Stimulated activated naive CD8-positive, alpha-beta T cell treated with anti-CD3 and anti-CD28 coated beads, Interleukin-15, amount 100 ng/mL, for 72 hours (primary cell): ENCODE measurements at regions not wholly inside any gene's neighbourhood (a gene's known extent, or its start where the extent isn't known, plus 50 kb on each side); places are given as distances from the start of the nearest gene placed in this dataset.

Experiments
- ATAC-seq: fragments of 150-1000 bp; cut with Tn5 transposase; 2 replicates; pipeline ENCODE4 v1.10.0; 2021; ENCODE audit warnings: mild to moderate bottlenecking, moderate library complexity
- DNase-seq, 2 donors: peaks; one replicate each; pipeline ENCODE4 v3.0.0; 2021 to 2022
- H3K27ac Mint-ChIP-seq, 2 donors: one replicate each; pipeline ENCODE4 v1.8.0; 2022; ENCODE audit warnings: mild to moderate bottlenecking in 2 of 2, mixed read lengths in 2 of 2, moderate library complexity in 2 of 2
- H3K27me3 Mint-ChIP-seq: one replicate; pipeline ENCODE4 v1.8.0; 2022; ENCODE audit warnings: mixed read lengths
- H3K4me1 Mint-ChIP-seq: one replicate; pipeline ENCODE4 v1.8.0; 2022; ENCODE audit warnings: mild to moderate bottlenecking, mixed read lengths
- H3K4me3 Mint-ChIP-seq, 2 donors: one replicate each; pipeline ENCODE4 v1.8.0; 2022; ENCODE audit warnings: mild to moderate bottlenecking in 2 of 2, mixed read lengths in 2 of 2, moderate library complexity in 1 of 2
- H3K9me3 Mint-ChIP-seq, 2 donors: one replicate each; pipeline ENCODE4 v1.8.0; 2022; ENCODE audit warnings: mixed read lengths in 2 of 2

DNA sequence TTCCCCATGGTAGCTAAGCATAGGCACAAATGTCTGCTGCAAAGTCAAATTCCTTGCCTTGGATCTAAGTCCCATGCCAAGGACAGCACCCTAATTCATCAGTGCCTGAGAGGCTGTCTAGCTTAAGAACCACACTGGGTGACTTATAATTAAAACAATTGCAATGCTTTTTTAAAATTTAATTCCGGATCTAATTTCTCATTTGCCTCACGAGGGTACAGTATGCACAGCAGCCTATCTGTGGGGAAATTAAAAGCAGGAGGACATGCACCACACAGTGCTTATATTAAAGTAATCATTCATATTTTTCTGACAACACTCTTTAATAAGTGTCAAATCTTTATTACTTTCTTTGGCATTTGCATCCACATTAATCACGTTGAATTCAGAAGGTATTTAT lies 378.8 kb downstream of the GPAM start:
- ATAC-seq, result no peak

DNA sequence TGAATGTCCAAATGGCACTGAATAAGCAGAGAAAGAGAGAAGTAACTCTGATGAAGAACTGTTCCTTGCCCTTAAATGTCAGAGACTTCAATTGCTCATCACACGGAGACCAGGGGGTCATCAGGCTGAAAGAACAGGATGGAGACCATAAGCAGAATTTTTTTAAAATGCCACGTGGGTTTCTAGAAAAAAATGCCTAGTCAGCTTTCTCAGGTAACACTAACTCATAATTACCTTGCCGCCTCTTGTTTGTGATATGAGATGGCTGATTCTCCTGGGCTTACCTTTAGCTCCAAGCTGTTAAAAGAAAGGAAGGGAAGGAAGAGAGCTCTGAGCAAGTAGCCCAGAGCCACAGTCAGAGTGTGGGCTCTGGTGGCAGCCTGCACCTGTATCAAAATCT lies 372.0 kb downstream of the GPAM start:
- no peak overlapping the region for H3K4me3 Mint-ChIP-seq
- ATAC-seq (no peak), DNase-seq (no peak)
- H3K9me3 Mint-ChIP-seq, result peaks cover 0 to 6% of the 10 kb centered on the region in 2 donors
- no peak overlapping the region for H3K27ac Mint-ChIP-seq
- no peaks in the 10 kb centered on the region for H3K27me3 Mint-ChIP-seq
- no peaks in the 10 kb centered on the region for H3K4me1 Mint-ChIP-seq

More for the DNA sequence above, 378.8 kb downstream of the GPAM start:
- Mint-ChIP-seq H3K27ac (no peak overlapping the region), H3K27me3 (peaks cover 6% of the 10 kb centered on the region), H3K4me3 (no peak overlapping the region), H3K9me3 (peaks cover 0 to 5% of the 10 kb centered on the region in 2 donors), H3K4me1 (no peaks in the 10 kb centered on the region)
- DNase-seq, result no peak

DNA sequence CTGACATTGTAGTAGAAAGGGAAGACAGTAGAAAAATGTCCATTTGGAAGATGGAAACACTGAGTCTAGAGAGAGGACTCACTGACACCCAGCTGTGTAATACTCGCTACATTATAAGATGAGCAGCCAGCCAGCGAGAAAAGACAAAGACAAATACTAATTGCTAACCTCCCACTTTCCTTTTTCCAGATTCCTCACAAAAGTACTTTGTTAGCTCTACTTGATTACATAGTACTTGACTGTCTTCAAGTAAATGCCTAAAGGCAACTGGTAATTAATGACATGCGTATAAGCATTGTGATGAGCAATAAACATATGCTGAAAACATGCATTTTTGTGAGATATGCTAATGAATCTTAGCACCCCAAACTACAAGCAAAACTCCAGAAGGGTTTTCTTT lies 363.1 kb downstream of the GPAM start:
- DNase-seq (no peak), ATAC-seq (no peak)
- Mint-ChIP-seq H3K27me3 (no peaks in the 10 kb centered on the region), H3K9me3 (no peaks in the 10 kb centered on the region), H3K4me1 (no peaks in the 10 kb centered on the region), H3K27ac (no peak overlapping the region), H3K4me3 (no peak overlapping the region)

DNA sequence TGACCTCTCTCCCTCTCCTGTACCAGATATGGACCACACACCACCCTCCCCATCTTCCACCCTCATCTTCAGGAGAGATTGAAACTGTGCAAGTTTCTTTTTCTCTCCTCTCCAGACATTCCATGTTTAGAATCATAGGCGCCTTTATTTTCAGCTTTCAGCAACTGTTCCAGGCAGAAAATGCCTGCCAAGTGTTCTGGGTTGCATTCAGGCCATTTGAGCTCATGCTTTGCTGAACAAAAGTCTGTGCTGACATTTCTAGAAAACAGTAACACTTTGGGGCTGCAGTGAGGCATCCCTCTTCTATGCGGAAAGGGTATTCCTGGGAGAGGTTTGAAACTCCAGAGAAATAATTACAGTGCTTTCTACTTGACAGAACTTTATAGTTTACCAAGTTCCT lies 361.7 kb downstream of the GPAM start:
- peaks cover 7% of the 10 kb centered on the region for H3K27me3 Mint-ChIP-seq
- H3K4me1 Mint-ChIP-seq, result no peaks in the 10 kb centered on the region
- no peak for ATAC-seq
- H3K27ac Mint-ChIP-seq, result no peak overlapping the region
- H3K9me3 Mint-ChIP-seq, result no peaks in the 10 kb centered on the region
- DNase-seq, result no peak
- no peak overlapping the region for H3K4me3 Mint-ChIP-seq

DNA sequence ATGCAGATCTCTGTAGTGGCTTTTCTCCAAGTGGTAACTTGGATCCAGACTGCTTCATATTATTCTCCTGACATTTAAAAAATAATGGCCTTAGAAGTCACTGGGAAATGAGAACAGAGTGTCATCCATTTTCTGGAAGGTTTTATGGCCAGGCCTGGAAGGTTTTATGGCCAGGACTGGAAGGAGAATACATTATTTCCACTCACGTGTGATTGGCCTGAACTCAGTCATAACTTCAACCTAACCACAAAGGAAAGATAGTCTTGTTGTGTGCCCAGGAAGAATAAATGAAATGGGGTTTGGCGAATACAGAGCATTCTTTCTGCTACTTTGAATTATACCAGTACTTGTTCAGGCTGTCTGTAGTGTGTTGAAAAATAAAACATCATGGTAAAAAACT lies 360.9 kb downstream of the GPAM start:
- Mint-ChIP-seq H3K27me3 (peaks cover 7% of the 10 kb centered on the region), H3K4me3 (no peak overlapping the region), H3K9me3 (no peaks in the 10 kb centered on the region), H3K27ac (no peak overlapping the region), H3K4me1 (no peaks in the 10 kb centered on the region)
- DNase-seq (no peak), ATAC-seq (no peak)

DNA sequence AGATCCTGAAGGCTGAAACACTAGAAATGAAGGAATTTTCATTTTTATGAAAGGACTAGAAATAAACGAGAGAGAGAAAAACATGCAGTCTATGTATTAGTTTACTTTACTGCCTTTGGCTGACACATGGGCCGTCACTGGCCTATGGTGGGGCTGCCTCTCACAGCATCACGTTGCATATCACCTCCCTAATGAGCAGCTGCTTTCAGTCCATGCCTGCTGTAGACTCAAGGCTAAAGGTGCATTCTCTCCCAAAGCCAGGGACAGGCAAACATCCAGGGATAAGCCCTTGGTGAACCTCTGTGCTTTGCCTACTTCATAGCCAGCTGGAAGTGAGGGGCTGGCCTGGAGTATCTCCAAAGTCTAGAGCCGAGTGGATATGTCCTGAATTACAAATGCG lies 359.4 kb downstream of the GPAM start:
- Mint-ChIP-seq H3K27ac (no peak overlapping the region), H3K4me1 (no peaks in the 10 kb centered on the region), H3K9me3 (no peaks in the 10 kb centered on the region), H3K27me3 (peaks cover 7% of the 10 kb centered on the region), H3K4me3 (no peak overlapping the region)
- no peak for ATAC-seq
- no peak for DNase-seq

DNA sequence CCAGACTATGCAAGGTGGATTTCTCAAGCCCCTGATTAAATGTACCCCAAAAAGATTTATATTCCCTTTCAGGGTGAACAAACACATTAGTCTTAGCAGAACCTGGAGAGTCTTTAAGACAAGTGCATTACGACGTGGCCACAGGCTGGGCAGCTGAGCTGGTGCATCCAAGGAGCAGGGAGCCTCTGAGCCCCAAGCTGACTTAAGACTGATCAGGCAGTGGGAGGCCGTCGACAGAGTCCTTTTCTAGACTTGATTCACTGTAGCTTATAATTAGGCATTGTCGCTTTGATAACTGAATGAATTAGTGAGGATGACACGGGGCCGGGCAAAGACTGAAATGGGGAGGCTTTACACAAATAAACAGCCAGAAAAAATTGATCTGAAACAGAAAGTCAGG lies 353.2 kb downstream of the GPAM start:
- DNase-seq, result no peak
- Mint-ChIP-seq H3K4me1 (no peaks in the 10 kb centered on the region), H3K9me3 (no peaks in the 10 kb centered on the region), H3K27me3 (peaks cover 7% of the 10 kb centered on the region), H3K4me3 (no peak overlapping the region), H3K27ac (no peak overlapping the region)
- no peak for ATAC-seq

DNA sequence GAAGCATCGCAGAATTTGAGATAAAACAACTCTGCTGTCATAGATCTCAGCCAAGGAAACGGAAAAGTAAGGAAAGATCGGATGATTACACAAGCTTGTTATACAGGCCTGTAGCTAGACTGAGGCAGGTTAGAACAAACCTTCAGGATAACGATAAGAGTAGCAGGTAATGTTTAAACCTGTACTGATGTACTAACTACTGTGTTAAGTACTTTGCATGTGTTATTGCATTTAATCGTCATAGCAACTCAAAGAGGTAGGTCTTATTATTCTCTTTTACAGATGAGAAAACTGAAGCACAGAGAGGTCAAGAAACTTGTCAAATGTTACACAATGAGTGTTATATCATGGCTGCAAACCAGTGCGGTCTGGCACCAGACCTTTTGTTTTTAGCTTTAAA lies 352.5 kb downstream of the GPAM start:
- no peak overlapping the region for H3K27ac Mint-ChIP-seq
- no peaks in the 10 kb centered on the region for H3K4me1 Mint-ChIP-seq
- ATAC-seq (no peak), DNase-seq (no peak)
- H3K4me3 Mint-ChIP-seq, result no peak overlapping the region
- H3K9me3 Mint-ChIP-seq, result no peaks in the 10 kb centered on the region
- H3K27me3 Mint-ChIP-seq, result peaks cover 4% of the 10 kb centered on the region

DNA sequence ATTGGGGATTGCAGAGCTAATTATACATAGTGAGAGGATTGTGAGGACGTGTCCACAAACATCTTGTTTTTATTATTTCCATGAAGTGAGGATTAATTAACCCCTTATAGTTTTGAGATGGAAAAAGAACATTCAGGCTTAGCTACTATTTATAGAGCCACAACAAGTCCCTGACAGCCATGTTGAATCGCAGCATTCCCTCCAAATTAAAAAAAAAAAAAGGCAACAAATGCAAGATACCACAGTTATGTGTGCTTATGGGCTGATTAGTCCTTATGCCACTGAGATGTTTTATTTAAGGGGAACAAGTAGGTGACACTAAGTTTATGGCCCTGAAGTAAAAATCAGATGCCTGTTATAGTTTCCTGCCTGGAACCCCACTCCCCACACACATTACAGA lies 350.3 kb downstream of the GPAM start:
- Mint-ChIP-seq H3K27me3 (no peaks in the 10 kb centered on the region), H3K9me3 (no peaks in the 10 kb centered on the region), H3K4me3 (no peak overlapping the region), H3K27ac (no peak overlapping the region), H3K4me1 (no peaks in the 10 kb centered on the region)
- DNase-seq (no peak), ATAC-seq (no peak)

DNA sequence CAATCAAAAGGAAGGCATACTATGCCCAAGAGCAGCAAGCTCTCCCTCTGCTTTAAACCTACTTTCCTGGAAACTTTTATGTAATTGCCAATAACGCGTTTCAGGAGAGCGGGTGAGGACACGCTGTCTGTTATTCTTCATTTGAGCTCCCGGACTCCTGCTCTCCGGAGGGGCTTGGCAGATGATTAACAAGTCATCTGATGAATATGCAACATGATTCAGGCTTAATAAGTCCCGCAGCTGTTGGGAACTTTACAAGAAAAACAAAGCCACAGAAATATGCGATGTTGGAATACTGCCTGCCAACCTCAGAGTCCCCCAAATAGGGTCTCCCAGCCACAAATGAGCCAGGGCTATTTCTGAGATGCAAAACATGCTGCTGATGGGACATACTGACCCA lies 348.0 kb downstream of the GPAM start:
- no peak overlapping the region for H3K4me3 Mint-ChIP-seq
- peaks cover 0 to 7% of the 10 kb centered on the region in 2 donors for H3K9me3 Mint-ChIP-seq
- no peak overlapping the region for H3K27ac Mint-ChIP-seq
- no peaks in the 10 kb centered on the region for H3K4me1 Mint-ChIP-seq
- peaks cover 8% of the 10 kb centered on the region for H3K27me3 Mint-ChIP-seq
- ATAC-seq, result no peak
- DNase-seq, result no peak

DNA sequence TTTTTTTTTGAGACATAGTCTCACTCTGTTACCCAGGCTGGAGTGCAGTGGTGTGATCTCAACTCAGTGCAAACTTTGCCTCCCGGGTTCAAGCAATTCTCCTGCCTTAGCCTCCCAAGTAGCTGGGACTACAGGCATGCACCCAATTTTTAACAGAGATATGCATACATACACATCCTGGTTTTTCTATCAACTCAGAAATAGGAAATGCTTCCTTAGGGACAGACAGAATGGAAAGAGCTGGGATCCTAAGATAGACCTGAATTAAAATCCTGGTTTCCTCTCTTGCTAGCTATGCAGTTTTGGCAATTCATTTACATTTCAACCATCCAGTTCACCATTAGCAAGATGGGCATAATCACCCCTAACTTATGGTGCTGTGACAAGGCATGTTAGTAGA lies 347.5 kb downstream of the GPAM start:
- peaks cover 0 to 7% of the 10 kb centered on the region in 2 donors for H3K9me3 Mint-ChIP-seq
- H3K27me3 Mint-ChIP-seq, result peaks cover 8% of the 10 kb centered on the region
- ATAC-seq (no peak), DNase-seq (no peak)
- H3K27ac Mint-ChIP-seq, result no peak overlapping the region
- no peak overlapping the region for H3K4me3 Mint-ChIP-seq
- H3K4me1 Mint-ChIP-seq, result no peaks in the 10 kb centered on the region

DNA sequence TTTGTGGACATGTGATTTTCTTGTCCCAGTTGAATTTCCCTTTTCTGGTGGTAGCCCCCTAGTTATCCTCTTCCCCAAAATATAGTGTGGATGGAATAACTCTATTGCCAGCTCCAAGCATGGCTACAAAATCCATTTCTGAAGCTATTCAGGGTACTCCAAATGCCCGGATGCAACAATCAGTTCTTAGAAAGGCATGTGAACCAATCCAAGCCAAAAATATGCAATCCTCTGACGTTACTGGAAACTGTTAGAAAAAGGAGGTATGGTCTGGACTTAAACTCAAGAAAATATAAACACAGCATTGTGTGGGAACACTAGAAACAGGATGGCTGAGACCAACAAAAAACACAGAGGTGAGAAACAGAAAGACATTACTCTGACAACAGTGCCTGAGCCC lies 347.0 kb downstream of the GPAM start:
- ATAC-seq (no peak), DNase-seq (no peak)
- peaks cover 8% of the 10 kb centered on the region for H3K27me3 Mint-ChIP-seq

DNA sequence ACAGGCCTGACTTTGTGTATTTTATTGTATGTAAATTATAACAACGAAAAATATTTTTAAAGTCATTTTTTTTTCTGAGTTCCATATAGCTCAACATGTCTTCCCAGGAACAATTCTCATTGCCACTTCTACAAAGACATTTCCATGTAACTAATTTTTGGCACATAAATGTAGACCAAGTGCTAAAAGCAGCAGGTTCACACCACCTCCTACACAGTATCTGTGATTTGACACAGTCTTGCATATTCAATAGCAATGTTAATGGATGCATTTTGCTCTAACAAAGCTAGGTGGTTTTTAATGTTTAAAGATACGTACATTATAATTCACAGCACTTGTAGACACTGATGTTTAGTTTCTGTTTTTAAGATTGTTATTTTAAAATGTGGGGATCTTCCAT lies 346.5 kb downstream of the GPAM start:
- peaks cover 0 to 7% of the 10 kb centered on the region in 2 donors for H3K9me3 Mint-ChIP-seq
- ATAC-seq, result no peak
- H3K4me1 Mint-ChIP-seq, result no peaks in the 10 kb centered on the region
- H3K27me3 Mint-ChIP-seq, result peaks cover 8% of the 10 kb centered on the region
- no peak overlapping the region for H3K27ac Mint-ChIP-seq
- DNase-seq, result no peak
- no peak overlapping the region for H3K4me3 Mint-ChIP-seq

More for the DNA sequence above, 347.0 kb downstream of the GPAM start:
- H3K4me1 Mint-ChIP-seq, result no peaks in the 10 kb centered on the region
- H3K9me3 Mint-ChIP-seq, result peaks cover 0 to 7% of the 10 kb centered on the region in 2 donors
- no peak overlapping the region for H3K4me3 Mint-ChIP-seq
- no peak overlapping the region for H3K27ac Mint-ChIP-seq

DNA sequence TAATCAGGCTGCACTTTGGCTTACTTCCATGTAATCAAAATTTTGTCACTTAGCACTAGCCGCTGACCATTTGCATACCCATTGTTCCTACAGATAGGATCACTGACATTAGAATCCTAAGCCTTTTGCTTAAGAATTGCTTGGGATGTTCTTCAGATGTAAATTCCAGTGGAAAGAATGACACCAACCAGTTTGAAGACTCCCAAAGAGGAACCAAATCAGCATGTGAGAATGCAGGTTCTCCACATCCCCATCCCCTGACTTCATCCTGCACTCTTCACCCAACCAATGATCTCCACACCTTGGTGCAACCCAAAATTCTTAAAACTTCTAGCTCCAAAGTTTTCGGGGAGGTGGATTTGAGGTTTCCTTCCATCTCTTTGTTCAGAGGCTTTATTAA lies 345.6 kb downstream of the GPAM start:
- no peak for ATAC-seq
- Mint-ChIP-seq H3K27ac (no peak overlapping the region), H3K9me3 (peaks cover 0 to 7% of the 10 kb centered on the region in 2 donors)

DNA sequence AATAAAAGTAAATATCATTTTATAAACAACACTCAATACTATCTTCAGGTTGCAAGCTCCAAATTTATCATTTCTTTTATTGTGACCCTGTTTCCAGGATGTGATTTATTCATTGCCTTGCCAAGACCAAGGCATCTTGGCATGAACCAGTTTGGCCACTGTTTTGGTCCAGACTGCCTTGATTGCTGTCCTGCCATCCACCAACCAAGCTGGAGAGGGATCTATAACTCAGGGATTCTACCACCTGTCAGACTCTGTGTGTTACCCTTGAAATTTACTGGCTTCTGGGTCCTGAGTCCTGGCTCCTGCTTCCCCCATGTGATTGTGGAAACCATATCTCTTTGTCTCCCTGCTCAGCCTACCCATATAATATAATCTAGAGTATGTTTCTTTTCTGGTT lies 343.0 kb downstream of the GPAM start:
- no peak overlapping the region for H3K4me3 Mint-ChIP-seq
- H3K27me3 Mint-ChIP-seq, result peaks cover 8% of the 10 kb centered on the region
- H3K27ac Mint-ChIP-seq, result no peak overlapping the region
- ATAC-seq (no peak), DNase-seq (no peak)
- no peaks in the 10 kb centered on the region for H3K4me1 Mint-ChIP-seq
- H3K9me3 Mint-ChIP-seq, result peaks cover 0 to 18% of the 10 kb centered on the region in 2 donors

More for the DNA sequence above, 345.6 kb downstream of the GPAM start:
- H3K4me3 Mint-ChIP-seq, result no peak overlapping the region
- no peaks in the 10 kb centered on the region for H3K4me1 Mint-ChIP-seq
- peaks cover 8% of the 10 kb centered on the region for H3K27me3 Mint-ChIP-seq
- no peak for DNase-seq

DNA sequence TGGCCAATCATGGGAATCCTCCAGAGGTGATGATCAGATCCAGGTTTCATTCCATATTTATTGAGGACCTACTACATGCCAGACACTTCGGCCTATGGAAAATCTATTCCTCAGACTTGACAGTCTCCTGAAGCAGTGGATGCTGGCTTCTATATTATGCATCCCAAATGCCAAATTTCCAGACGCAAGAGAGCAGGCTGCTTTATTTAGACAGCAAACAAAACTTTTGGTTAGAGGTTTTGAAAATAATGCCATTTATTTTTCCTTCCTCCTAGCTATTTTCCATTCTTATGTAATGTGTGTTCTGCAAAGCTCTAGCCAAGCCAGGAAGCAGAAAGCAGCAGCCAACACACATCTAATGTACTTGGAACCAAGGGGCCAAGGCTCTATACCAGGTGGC lies 330.8 kb downstream of the GPAM start:
- DNase-seq (no peak), ATAC-seq (no peak)
- no peak overlapping the region for H3K4me3 Mint-ChIP-seq
- H3K4me1 Mint-ChIP-seq, result no peaks in the 10 kb centered on the region
- H3K27me3 Mint-ChIP-seq, result no peaks in the 10 kb centered on the region
- peaks cover 3 to 11% of the 10 kb centered on the region in 2 donors for H3K9me3 Mint-ChIP-seq
- no peak overlapping the region for H3K27ac Mint-ChIP-seq

DNA sequence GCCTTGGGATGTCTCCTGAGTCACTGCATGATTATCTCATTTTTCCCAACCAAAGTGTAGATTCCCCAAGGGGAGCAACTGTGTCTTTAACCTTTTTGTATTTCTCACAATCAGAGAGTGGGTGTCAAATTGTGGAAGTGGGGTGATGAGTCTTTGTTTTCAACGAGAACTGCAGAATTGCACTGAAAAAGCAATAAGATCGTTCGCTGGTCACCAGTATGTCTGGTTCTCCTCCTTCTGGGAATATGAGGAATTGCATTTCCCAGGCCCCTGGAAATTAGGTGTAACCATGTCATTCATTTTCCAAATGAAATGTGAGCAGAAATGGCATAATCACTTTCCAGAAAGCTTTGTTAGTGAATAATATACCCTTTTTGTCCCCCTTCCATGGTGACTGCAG lies 326.9 kb downstream of the GPAM start:
- DNase-seq, result no peak
- no peaks in the 10 kb centered on the region for H3K27me3 Mint-ChIP-seq
- no peaks in the 10 kb centered on the region for H3K4me1 Mint-ChIP-seq
- no peak overlapping the region for H3K27ac Mint-ChIP-seq
- no peak overlapping the region for H3K4me3 Mint-ChIP-seq
- no peaks in the 10 kb centered on the region for H3K9me3 Mint-ChIP-seq
- no peak for ATAC-seq
